GM10266 (cell line): ENCODE measurements at regions not wholly inside any gene's neighbourhood (a gene's known extent, or its start where the extent isn't known, plus 50 kb on each side); places are given as distances from the start of the nearest gene placed in this dataset.
"Not testable (repeated sequence)": the region's sequence is repeated elsewhere in the genome, so short reads cannot be mapped to it uniquely, and the experiment has no call there.

ENCODE experiments used
- DNase-seq: peaks from one replicate; pipeline ENCODE4 v3.0.0; 2012; ENCODE audit errors: extremely low spot score
- CTCF ChIP-seq: IDR thresholded peaks from 2 replicates; pipeline ENCODE4 v1.5.1; 2012; ENCODE audit warnings: mild to moderate bottlenecking, low read depth; ENCODE audit not compliant: control insufficient read depth, insufficient read depth; ENCODE audit errors: missing control alignments

DNA sequence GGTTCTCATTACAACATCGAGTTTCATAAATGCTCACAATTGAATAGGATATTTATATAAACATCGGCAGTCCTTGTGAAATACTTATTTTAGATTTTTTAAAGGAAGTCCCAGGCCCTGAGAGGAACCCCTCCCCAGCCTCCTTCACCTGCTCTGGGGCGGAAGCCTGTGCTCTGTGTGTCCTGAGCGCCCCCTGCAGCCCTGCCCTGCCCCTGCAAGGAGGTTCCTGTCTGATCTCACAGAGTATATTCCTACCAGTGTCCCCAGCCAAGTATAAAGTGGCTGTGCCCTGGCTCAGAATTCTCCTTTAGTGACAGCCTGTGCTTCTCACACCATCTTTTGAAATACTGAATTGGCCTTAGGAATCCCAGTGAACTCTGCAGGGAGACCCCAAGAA lies 659.5 kb downstream of the TMEM121 start:
- DNase-seq: no peak
- peak; percentile 59 for TF ChIP-seq CTCF

DNA sequence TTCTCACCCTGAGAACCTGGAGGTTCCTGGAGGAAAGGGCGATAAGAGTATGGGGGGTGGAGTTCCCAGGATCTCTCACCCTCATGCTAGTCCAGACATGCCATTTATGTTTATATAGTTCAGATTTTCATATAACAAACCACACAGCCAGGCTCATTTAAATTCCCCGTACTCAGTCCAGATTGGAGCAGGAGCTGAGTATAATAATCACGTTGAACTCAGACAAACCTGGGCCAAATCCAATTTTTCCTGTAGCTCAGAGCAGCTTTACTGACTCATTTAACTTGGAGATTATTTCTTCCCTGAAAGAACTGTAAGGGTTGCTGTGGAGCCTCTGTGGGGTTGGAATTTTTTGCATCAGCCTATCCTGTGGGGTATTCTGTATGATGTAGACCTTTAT lies 660.8 kb downstream of the TMEM121 start:
- TF ChIP-seq CTCF: no peak
- DNase-seq: no peak

GRCh38 chr14:106192701-106193100 lies 666.3 kb downstream of the TMEM121 start:
- DNase-seq: not testable (repeated sequence)

DNA sequence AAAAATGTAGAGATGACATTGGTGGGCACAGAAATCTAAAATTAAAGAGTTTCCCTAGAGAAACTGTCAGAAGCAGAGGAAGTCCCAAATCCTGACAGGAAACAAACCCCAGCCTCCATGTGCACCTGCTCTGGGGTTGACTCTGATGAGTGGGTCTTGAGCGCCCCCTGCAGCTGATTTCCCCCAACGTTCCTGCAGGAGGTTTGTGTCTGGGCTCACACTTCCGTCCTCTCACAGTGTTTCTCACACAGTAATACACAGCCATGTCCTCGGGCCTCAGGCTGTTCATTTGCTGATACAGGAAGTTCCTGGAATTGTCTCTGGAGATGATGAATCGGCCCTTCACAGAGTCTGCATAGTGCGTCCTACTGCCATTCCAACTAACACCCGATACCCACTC lies 670.1 kb downstream of the TMEM121 start:
- TF ChIP-seq CTCF: peak; percentile 20
- not testable (repeated sequence) for DNase-seq

GRCh38 chr14:106197264-106197663 lies 670.9 kb downstream of the TMEM121 start:
- not testable (repeated sequence) for DNase-seq

- no peak for TF ChIP-seq CTCF
- no peak for DNase-seq
These were observed 672.7 kb downstream of the TMEM121 start for GRCh38 chr14:106199097-106199496.

DNA sequence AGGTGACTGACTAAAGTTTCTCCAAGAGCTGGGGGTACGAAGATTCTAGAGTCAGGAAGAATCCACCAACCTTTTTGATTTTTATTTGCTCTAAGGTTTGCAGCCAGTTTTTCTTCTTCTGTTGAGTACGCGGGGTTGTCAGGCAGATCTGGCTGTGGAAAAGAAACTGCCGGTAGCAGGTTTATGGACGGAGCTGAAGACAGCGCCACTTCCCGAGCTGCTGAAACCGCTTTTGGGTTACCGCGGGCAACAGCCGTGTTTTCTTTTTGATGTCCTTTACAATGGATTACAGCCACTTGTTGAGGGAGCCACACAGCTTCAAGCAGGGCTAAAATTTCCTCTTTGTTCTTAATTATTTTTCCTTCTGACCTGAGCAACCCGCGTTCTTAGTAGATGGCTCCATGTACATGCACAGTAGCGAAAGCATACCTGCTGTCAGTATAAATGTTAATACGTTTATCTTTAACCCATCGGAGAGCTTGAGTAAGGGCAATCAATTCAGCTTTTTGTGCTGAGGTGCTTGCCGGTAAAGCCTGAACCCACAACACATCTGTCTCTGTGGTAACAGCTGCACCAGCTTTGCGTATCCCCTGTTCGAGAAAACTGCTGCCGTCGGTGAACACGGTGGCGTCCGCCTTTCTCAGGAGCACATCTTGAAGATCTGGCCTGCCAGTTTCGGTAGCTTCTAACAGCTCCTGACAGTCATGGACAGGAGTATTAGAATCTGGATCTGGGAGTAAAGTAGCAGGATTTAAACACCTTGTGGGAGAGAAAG lies 674.3 kb downstream of the TMEM121 start:
- TF ChIP-seq CTCF: no peak
- no peak for DNase-seq

DNA sequence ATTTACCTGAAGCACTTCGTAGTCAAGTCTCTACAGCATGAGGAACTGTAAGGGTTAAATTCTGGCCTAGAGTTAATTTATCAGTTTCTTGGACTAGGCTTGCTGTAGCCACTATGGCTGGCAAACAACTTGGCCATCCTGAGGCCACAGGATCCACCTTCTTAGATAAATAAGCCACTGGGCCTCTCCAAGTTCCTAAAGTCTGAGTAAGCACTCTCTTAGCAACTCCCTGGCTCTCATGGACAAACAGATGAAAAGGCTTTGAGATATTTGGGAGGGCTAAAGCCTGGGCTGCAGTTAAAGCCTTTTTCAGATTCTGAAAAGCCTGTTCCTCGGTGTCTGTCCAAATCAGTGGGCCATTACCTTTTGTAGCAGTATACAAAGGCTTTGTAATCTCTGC lies 675.0 kb downstream of the TMEM121 start:
- DNase-seq: no peak
- no peak for TF ChIP-seq CTCF
